HG03196 (cell line): ENCODE measurements at regions not wholly inside any gene's neighbourhood (a gene's known extent, or its start where the extent isn't known, plus 50 kb on each side); places are given as distances from the start of the nearest gene placed in this dataset.
"Not testable (repeated sequence)": the region's sequence is repeated elsewhere in the genome, so short reads cannot be mapped to it uniquely, and the experiment has no call there.

Experiments
- ATAC-seq: cut with Tn5 transposase; IDR thresholded peaks from one replicate; pipeline ENCODE4 v1.9.1; 2021; ENCODE audit not compliant: unreplicated experiment

GRCh38 chr1:149274493-149274892 lies 171.1 kb upstream of the NBPF9 start:
- ATAC-seq = not testable (repeated sequence)

DNA sequence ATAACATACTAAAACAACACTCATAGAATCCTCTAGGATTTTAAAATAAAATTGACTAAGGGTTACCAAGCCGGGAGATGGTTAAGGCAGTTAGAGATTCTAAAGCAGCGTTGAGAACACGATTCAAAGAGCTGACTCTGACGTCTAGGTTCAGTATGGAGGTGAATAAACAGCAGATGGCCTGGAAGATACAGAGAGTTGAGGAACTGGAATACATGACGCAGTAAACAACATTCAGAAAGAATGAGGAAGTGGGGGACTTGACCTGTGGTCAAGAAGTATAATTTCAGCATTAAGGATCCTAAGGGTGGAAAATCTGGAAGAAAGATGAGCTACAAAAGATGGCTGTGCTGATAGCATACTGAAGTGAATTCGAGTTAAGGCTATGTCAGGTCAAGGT lies 172.5 kb upstream of the NBPF9 start:
- ATAC-seq = not testable (repeated sequence)

DNA sequence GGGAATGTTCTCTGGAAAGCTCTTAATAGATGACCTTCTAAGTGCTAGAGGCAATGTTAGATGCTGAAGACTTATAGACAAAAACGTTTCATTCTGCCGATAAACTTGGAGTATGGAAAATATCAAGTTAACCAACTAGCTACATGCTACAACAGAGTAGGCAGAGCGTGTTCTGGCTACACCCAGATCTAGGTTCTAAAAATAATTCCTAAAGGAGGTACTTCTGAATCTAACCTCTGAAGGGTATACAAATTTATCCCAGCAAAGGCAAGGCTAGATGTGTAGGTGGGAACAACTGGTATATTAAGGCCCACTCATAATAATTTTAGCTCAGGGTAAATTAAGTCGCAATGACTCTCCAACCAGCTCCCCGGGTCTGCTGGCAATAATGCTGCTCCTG lies 173.1 kb upstream of the NBPF9 start:
- not testable (repeated sequence) for ATAC-seq

- ATAC-seq = not testable (repeated sequence)
Observed at GRCh38 chr1:149278156-149278555, 174.8 kb upstream of the NBPF9 start.

DNA sequence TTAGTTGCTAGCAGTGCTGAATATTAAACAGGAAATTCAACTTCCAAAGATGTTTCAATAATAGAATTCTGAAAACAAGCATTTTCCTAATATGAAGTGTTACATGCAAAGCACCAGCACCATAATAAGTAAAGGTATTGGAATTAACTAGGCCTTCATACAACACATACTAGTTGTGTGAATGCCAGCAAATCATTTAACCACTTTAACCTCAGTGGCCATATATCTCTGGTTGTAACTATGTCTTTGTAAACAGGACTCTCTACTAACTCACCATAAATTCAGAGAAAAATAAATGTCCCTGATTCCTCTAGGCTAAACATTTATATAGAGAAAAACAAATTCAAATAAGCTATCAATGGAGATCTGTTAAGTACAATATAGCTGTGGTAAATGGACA lies 175.7 kb upstream of the NBPF9 start:
- not testable (repeated sequence) for ATAC-seq

- ATAC-seq = not testable (repeated sequence)
Observed at GRCh38 chr1:149279512-149279911, 176.2 kb upstream of the NBPF9 start.

GRCh38 chr1:149284773-149285172 lies 181.4 kb upstream of the NBPF9 start:
- ATAC-seq = not testable (repeated sequence)

DNA sequence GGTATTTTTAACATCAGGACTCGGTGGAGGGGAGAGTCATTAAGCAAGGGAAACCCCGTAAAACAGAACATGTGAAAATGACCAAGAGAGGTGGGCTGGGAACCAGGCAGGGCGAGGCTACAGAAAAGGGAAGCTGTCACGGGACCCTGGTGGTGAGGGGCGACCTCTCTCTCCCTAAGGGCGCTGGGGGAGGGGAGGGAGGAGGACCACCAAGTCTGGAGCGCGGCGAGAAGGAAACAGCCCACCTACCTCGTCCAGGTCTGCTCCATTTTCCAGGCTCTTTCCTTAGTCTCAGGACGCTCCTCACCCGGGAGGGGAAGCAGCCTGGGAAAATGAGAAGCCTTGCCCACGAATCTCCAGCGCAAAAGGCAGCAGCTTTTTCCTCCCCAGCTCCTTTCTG lies 181.9 kb upstream of the NBPF9 start:
- ATAC-seq = not testable (repeated sequence)

GRCh38 chr1:149285638-149286037 lies 182.3 kb upstream of the NBPF9 start:
- not testable (repeated sequence) for ATAC-seq

- not testable (repeated sequence) for ATAC-seq
Observed at GRCh38 chr1:149288580-149288979, 185.2 kb upstream of the NBPF9 start.

GRCh38 chr1:149300478-149301218 lies 174.2 kb upstream of the NBPF19 start:
- ATAC-seq = not testable (repeated sequence)

GRCh38 chr1:149301282-149301681 lies 173.6 kb upstream of the NBPF19 start:
- ATAC-seq = not testable (repeated sequence)

DNA sequence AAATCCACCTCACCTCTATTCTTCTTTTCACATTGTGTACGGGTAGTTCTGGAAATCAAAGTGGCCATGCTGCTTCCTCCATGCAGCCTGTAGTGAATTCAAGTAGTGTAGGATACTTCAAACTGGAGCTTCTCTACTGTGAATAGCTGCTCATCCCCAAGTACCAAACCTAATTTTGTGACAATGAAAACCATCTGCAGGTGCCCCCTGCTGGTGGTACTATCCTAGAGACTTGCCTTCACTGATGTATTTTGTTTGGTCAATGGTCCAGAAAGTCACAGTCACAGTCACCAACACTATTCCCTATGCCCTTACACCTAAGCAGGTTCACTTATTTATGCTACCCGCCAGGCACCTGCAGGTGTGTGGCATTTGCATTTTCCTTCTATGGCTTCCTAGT lies 170.0 kb upstream of the NBPF19 start:
- not testable (repeated sequence) for ATAC-seq

DNA sequence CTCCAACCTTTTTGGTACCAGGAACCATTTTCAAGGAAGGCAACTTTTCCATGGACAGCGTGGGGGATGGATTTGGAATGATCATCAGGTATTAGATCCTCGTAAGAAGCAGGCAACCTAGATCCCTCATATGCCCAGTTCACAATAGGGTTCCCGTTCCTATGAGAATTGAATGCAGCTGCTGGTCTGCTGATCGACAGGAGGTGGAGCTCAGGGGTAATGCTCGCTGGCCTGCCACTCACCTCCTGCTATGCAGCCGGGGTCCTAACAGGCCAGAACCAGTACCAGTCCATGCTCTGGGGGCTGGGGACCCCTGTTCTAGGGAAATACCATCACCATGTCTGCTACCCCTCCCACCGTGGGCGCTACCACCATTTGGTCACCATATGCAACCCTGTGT lies 167.2 kb upstream of the NBPF19 start:
- ATAC-seq = not testable (repeated sequence)

- not testable (repeated sequence) for ATAC-seq
Observed at GRCh38 chr1:149314921-149315320, 159.9 kb upstream of the NBPF19 start.

DNA sequence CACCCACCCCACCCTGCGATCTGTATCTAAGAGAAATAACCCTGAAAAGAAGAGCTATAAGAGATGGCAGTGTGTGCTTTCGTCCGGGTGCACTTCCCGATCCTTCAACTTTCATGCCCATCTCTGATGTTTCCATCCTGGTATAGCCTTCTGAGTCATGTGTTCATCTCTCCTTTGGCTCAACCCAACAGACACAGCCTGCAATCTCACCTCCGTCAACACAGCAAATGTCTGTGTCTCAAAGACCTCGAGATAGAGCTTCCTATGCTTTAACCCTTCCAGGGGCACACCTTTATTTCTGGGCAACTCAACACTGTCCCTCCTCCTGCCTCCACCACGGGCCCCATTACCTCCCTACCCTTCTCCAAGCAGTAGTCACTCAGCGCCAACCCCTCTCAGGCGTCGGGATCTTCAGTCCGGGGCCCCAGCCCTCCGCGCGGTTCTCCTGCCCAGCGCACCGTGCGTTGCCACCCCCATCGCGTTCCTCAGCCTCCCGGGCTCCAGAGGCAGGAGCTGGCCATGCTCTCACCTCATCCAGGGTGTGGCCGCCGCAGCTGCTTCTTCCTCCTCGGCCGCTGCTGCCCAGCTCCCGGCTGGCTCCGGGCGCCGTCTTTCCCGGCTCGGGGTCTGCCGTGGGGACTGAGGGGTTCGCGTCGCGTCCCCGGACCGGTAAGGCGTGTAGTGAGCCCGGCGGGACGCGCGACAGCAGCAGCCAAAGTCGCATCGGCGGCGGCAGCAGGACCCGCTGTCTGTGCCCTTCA lies 153.7 kb upstream of the NBPF19 start:
- not testable (repeated sequence) for ATAC-seq

DNA sequence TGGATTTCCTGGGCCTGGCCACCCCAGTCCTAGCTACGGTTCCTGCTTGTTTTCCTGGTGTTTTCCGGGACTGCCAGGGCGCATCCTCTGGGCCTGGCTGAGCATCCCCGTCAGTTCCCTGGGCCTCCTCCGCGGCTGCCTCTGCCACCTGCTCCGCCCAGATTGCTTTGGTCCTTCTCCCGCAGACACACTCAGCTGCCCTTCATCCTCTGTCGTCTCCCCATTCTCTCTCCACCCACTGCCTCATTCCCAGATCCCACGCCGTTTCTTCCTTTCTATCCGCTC lies 153.2 kb upstream of the NBPF19 start:
- not testable (repeated sequence) for ATAC-seq

- not testable (repeated sequence) for ATAC-seq
Observed at GRCh38 chr1:149330081-149330335, 144.8 kb upstream of the NBPF19 start.

- not testable (repeated sequence) for ATAC-seq
Observed at GRCh38 chr1:149336082-149336481, 138.8 kb upstream of the NBPF19 start.

GRCh38 chr1:149338221-149338691 lies 136.6 kb upstream of the NBPF19 start:
- not testable (repeated sequence) for ATAC-seq

- not testable (repeated sequence) for ATAC-seq
Observed at GRCh38 chr1:149338698-149339097, 136.1 kb upstream of the NBPF19 start.

- not testable (repeated sequence) for ATAC-seq
Observed at GRCh38 chr1:149349448-149349847, 125.4 kb upstream of the NBPF19 start.
